HG03196 (cell line): ENCODE measurements at regions not wholly inside any gene's neighbourhood (a gene's known extent, or its start where the extent isn't known, plus 50 kb on each side); places are given as distances from the start of the nearest gene placed in this dataset.

Experiments used
- ATAC-seq: cut with Tn5 transposase; IDR thresholded peaks from one replicate; pipeline ENCODE4 v1.9.1; 2021; ENCODE audit not compliant: unreplicated experiment

GRCh38 chr9:109910671-109911518 lies 130.9 kb downstream of the PALM2AKAP2 start:
- no peak for ATAC-seq

DNA sequence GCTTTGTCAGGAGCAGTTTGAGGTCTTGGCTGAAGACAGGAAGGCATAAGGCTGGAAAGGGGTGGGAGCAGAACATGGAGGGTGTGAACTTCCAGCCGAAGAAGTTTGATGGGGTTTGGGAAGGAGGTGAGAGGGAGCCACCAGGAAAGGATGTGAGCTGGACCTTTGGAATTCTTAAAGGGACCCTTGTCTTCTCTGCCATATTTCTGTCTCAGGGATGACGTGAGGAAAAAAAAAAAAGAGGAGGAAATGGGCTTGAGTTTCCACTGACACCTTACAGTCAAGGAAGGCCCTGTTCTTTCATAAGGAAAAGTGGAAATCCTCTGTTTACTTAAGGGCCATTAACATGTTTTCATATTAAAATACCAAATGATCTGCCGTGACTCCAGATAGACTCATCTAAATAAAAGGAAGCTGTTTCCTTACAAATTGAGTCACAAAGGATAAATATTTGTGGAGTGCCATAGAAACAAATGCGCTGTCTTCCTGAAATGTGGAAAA lies 132.1 kb downstream of the PALM2AKAP2 start:
- ATAC-seq, result no peak

- ATAC-seq, result no peak
Measured at GRCh38 chr9:109912726-109913460, 132.9 kb downstream of the PALM2AKAP2 start.

GRCh38 chr9:109913461-109913810 lies 133.4 kb downstream of the PALM2AKAP2 start:
- ATAC-seq, result no peak

DNA sequence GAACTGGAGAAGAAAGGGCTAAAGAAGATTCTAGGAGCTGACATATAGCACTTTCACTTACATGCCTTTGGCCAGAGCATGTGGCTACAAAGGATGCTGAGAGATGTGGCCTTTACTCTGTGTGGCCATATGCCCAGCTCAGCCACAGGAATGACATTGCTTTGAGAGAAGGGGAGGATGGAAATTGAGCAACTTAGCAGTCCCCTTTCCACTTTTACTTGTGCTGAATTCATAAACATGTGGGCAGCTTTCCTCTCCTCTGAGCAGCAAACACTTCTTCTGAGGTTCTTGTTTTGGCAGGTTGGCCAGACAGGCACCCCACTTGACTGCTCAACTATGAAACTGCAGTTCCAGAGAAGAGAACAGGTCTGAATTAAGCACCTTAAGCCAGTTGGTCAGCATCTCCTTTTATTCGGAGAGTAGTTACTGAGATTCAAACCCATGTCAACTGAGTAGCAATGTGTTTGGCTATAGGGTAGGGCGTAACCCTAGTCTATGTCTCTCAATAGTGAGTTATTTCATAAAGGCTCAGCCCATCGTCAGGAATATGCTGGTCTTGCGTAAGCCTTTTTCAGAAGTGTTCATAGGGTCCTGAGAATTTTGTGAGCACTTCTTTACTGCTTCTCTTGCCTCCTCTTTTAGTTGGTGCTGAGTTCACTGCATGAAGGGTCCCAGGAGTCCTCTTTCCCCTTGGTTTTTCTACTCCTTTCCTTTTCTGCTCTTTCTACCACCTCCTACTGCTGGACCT lies 134.5 kb downstream of the PALM2AKAP2 start:
- ATAC-seq, result peak; percentile 51

DNA sequence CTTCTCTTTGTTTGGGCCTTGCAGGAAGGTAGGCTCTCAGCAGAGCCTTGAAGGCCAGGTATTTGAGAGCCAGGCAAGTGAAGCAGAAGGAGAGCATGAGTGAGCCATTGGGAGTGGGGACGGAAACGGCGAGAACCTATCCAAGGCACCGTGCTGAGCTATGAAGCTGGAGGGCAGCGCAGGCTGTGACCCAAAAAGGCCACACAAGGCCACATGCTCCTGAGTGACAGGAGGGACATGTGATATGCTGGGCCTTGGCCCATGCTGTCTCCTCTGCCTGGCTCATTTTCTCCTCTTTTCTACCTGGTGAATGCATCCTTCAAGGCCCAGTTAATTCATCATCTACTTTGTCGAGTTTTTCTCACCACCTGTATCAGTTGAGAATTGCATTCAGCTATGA lies 136.3 kb downstream of the PALM2AKAP2 start:
- ATAC-seq, result no peak

DNA sequence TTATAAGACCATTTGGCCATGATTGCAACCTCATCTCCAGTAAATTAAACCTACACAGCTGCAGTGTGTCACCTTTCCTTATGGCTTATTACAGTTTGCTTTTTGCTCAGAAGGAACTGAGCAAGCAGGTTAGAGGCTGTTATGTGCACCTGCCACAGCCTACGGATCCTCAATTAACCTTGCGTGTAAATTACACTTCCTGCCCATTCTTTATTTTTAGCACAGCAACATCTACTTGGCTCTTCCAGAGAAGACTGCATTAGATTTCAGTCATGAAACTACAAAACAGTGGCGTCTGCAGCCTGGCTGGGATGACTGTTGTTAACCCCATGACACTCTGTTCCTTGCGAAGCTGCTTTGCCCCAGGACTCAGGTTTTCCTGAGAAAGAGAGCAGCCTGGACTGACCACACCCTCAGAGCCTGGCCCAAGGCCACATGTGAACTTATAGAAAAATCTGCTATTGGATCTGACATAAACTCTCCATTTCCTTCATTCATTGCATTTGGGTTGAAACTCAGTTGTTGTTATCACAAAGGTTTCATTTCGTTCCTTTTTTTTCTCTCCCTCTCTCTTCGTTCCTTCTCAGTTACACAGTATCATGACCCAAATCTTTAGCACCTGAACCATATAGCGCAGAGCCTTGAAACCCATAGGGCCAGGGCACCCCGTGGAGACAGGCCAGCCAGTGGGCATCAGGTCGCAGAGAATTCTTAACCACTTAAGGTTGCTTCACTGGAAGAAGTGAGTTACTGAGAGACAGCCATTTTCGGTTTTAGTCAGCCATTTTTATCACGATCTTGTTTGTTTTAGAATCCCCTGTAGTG lies 138.6 kb downstream of the PALM2AKAP2 start:
- ATAC-seq, result peak; percentile 71

GRCh38 chr9:109919736-109920408 lies 139.9 kb downstream of the PALM2AKAP2 start:
- ATAC-seq, result no peak

DNA sequence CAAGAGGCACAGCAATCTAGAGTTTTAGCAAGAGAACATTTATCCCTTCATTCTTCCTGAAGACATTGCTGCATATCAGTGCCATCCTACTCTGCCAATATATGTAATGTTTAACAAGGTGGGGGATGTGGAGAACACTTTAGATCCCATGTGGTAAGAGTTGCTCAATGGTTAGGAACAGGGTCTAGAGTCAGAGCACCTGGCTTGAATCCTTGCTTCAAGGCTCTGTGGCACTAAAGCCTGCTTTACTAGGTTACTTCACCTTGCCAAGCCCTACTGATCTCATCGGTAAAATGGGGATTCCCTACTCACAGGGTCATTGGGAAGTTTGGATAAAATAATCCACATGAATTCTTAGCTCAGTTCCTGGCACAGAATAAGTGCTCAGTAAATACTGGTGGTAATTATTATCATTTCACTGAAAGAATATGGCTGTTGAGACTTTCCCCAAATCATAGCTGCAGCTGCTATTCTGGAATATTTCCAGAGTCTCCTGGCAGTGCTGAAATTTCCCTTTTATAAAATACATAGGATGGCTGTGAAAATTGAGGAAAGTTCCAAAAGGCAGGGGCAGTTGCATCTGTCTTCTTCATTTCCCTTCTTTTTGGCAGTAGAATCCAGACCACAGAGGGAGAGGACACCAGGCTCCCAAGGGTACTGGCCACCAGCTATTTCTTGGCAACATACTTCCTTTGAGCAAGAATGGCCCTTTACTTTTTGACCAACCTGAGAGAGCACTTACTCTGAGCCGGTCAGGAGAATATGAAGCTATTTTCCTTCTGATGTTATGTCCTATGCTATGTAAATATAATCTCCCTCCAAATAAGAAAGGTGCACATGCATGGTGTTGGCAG lies 142.8 kb downstream of the PALM2AKAP2 start:
- ATAC-seq, result no peak

GRCh38 chr9:109923471-109923760 lies 143.4 kb downstream of the PALM2AKAP2 start:
- ATAC-seq, result no peak

DNA sequence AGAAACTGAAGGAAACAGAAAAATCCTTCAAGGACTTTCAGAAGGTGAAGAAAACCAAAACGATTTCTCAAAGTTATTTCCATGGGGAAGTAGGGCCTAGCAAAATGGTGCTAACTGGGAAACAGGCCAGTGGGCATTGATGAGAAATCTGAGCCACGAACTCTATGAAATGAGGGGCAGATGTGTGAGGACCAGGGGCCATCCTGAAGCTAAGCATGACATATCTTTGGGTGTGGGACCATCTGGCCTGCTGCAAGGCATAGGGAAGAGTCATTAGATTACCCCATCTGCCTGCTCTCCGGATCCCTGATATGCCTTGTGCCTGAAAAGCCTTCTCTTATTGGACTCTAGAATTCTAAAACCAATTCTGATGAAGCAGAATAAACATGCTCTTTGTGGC lies 143.8 kb downstream of the PALM2AKAP2 start:
- ATAC-seq, result no peak

GRCh38 chr9:109925799-109926198 lies 145.8 kb downstream of the PALM2AKAP2 start:
- no peak for ATAC-seq

DNA sequence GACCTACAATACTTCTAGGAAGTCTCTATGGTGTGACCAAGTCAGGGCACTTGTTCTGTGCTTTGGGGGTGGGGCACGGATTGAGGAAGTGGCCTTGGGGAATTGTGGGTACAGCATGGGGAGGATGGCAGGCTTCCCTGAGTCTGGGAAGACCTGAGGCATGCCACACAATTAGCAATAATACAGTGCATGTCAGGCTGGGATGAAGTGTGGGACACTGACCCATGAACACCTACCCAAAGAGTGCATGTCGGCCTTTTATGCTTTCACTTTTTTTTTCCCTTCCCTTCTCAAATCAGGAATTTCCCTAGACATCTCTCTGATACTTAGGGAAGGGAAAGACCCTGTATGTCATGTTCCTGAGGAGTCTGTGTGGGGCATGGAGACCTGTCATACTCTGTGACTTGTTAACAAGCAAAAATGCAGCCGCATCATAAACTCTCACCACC lies 146.4 kb downstream of the PALM2AKAP2 start:
- ATAC-seq, result no peak

GRCh38 chr9:109931623-109932022 lies 151.6 kb downstream of the PALM2AKAP2 start:
- no peak for ATAC-seq

- no peak for ATAC-seq
Measured at GRCh38 chr9:109934136-109934856, 154.3 kb downstream of the PALM2AKAP2 start.

DNA sequence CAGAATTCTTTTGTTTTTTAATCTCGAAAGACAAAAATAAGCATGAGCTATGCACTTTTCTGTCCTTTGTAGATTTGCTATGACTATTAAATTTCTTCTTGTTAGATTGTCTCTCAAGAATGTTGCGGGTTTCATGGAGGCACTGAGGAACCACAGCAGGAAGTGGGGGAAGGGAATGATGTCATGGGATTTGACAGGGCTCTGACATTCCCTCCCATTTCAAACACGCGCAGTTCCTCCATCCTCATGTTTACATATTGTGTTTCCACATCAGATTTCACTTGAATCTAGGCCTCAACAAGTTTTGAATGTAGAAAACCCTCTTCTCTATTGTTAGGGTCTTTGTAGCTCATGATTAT lies 154.8 kb downstream of the PALM2AKAP2 start:
- ATAC-seq, result no peak

GRCh38 chr9:109935406-109936087 lies 155.5 kb downstream of the PALM2AKAP2 start:
- peak; percentile 50 for ATAC-seq

GRCh38 chr9:109937861-109938453 lies 158.0 kb downstream of the PALM2AKAP2 start:
- ATAC-seq, result no peak
